ENCODE measurements at regions not wholly inside any gene's neighbourhood (a gene's known extent, or its start where the extent isn't known, plus 50 kb on each side); places are given as distances from the start of the nearest gene placed in this dataset.

- no peaks in the 10 kb centered on the region for H3K9me3 ChIP-seq
- H3K27ac ChIP-seq: no peak overlapping the region
- no peaks in the 10 kb centered on the region for H3K4me1 ChIP-seq
- intact Hi-C loops (cut with DNase I; ENCODE audit: low total_unique reads): no loop called here
- no peak overlapping the region for H3K4me3 ChIP-seq
- TF ChIP-seq CTCF (IDR thresholded peaks at IDR 0.05) (no peak), POLR2AphosphoS5 (IDR thresholded peaks at IDR 0.05) (no peak), POLR2A (IDR thresholded peaks at IDR 0.05) (no peak)
- H3K27me3 ChIP-seq: no peaks in the 10 kb centered on the region
- H3K36me3 ChIP-seq: no peaks in the 10 kb centered on the region
- DNase-seq (ENCODE audit: low spot score in 2 of 2): no peak
These were observed 324.7 kb downstream of the C4orf33 start for GRCh38 chr4:129420637-129421036.

GRCh38 chr4:129422277-129422676, 326.3 kb downstream of the C4orf33 start:
- TF ChIP-seq POLR2A (IDR thresholded peaks at IDR 0.05) (no peak), CTCF (IDR thresholded peaks at IDR 0.05) (no peak), POLR2AphosphoS5 (IDR thresholded peaks at IDR 0.05) (no peak)
- H3K4me1 ChIP-seq: no peaks in the 10 kb centered on the region
- H3K27ac ChIP-seq: no peak overlapping the region
- intact Hi-C loops (cut with DNase I; ENCODE audit: low total_unique reads): no loop called here
- no peaks in the 10 kb centered on the region for H3K27me3 ChIP-seq
- no peaks in the 10 kb centered on the region for H3K9me3 ChIP-seq
- no peak overlapping the region for H3K4me3 ChIP-seq
- DNase-seq (ENCODE audit: low spot score in 2 of 2): no peak
- H3K36me3 ChIP-seq: no peaks in the 10 kb centered on the region

GRCh38 chr4:129428454-129428853, 332.5 kb downstream of the C4orf33 start:
- Histone ChIP-seq H3K27me3 (no peaks in the 10 kb centered on the region), H3K27ac (no peak overlapping the region), H3K36me3 (no peaks in the 10 kb centered on the region), H3K4me1 (no peaks in the 10 kb centered on the region), H3K9me3 (no peaks in the 10 kb centered on the region), H3K4me3 (no peak overlapping the region)
- intact Hi-C loops (cut with DNase I; ENCODE audit: low total_unique reads): no loop called here
- no peak for DNase-seq (ENCODE audit: low spot score in 2 of 2)
- TF ChIP-seq CTCF (IDR thresholded peaks at IDR 0.05): no peak
- TF ChIP-seq POLR2AphosphoS5 (IDR thresholded peaks at IDR 0.05): no peak
- TF ChIP-seq POLR2A (IDR thresholded peaks at IDR 0.05): no peak

- Histone ChIP-seq H3K27me3 (no peaks in the 10 kb centered on the region), H3K36me3 (no peaks in the 10 kb centered on the region), H3K27ac (no peak overlapping the region), H3K4me3 (no peak overlapping the region), H3K9me3 (no peaks in the 10 kb centered on the region), H3K4me1 (no peaks in the 10 kb centered on the region)
- TF ChIP-seq POLR2AphosphoS5 (IDR thresholded peaks at IDR 0.05) (no peak), CTCF (IDR thresholded peaks at IDR 0.05) (no peak), POLR2A (IDR thresholded peaks at IDR 0.05) (no peak)
- intact Hi-C loops (cut with DNase I; ENCODE audit: low total_unique reads): no loop called here
- DNase-seq (ENCODE audit: low spot score in 2 of 2): no peak
These were observed 333.8 kb downstream of the C4orf33 start for GRCh38 chr4:129429581-129430320.

GRCh38 chr4:129437347-129437746, 341.4 kb downstream of the C4orf33 start:
- H3K27ac ChIP-seq: no peak overlapping the region
- no peak for DNase-seq (ENCODE audit: low spot score in 2 of 2)
- H3K9me3 ChIP-seq: no peaks in the 10 kb centered on the region
- H3K4me1 ChIP-seq: no peaks in the 10 kb centered on the region
- TF ChIP-seq POLR2A (IDR thresholded peaks at IDR 0.05) (no peak), CTCF (IDR thresholded peaks at IDR 0.05) (no peak), POLR2AphosphoS5 (IDR thresholded peaks at IDR 0.05) (no peak)
- H3K36me3 ChIP-seq: no peaks in the 10 kb centered on the region
- intact Hi-C loops (cut with DNase I; ENCODE audit: low total_unique reads): no loop called here
- no peak overlapping the region for H3K4me3 ChIP-seq
- no peaks in the 10 kb centered on the region for H3K27me3 ChIP-seq
